Breast epithelium (tissue), 3 donors: ENCODE measurements at regions not wholly inside any gene's neighbourhood (a gene's known extent, or its start where the extent isn't known, plus 50 kb on each side); places are given as distances from the start of the nearest gene placed in this dataset.

Experiments
- CTCF ChIP-seq, 3 donors: fragments of 450-650 bp; IDR thresholded peaks; one replicate each; pipeline ENCODE4 v1.5.1; 2016 to 2017; ENCODE audit warnings: antibody characterized with exemption in 3 of 3, mild to moderate bottlenecking in 3 of 3, moderate library complexity in 3 of 3
- POLR2A ChIP-seq: fragments of 450-650 bp; IDR thresholded peaks from one replicate; pipeline ENCODE4 v1.6.1; 2016; ENCODE audit warnings: antibody characterized with exemption, mild to moderate bottlenecking, moderate library complexity
- POLR2AphosphoS5 ChIP-seq, 3 donors: sonication (generic); formaldehyde crosslinking; IDR thresholded peaks; one replicate each; pipeline ENCODE4 v1.6.1; 2017; ENCODE audit warnings: antibody characterized with exemption in 3 of 3

- no peak for TF ChIP-seq CTCF (IDR thresholded peaks at IDR 0.05)
- no peak for TF ChIP-seq POLR2AphosphoS5 (IDR thresholded peaks at IDR 0.05)
- no peak for TF ChIP-seq POLR2A
Observed at GRCh38 chr13:76459863-76460262, 426.3 kb downstream of the KCTD12 start.
